Sigmoid colon (tissue), 6 donors: ENCODE measurements at regions not wholly inside any gene's neighbourhood (a gene's known extent, or its start where the extent isn't known, plus 50 kb on each side); places are given as distances from the start of the nearest gene placed in this dataset.

Experiments
- DNase-seq: peaks from one replicate; pipeline ENCODE4 v3.0.0-alpha.2; 2019
- H3K27ac ChIP-seq, 4 donors: fragments of 200-600 bp; sonication (generic); one replicate each; pipeline ENCODE4 v1.5.1; 2016 to 2019; ENCODE audit warnings: mild to moderate bottlenecking in 1 of 4
- H3K27me3 ChIP-seq, 3 donors: fragments of 200-600 bp; sonication (generic); one replicate each; pipeline ENCODE4 v1.5.1; 2019; ENCODE audit warnings: mild to moderate bottlenecking in 1 of 3
- H3K36me3 ChIP-seq, 4 donors: fragments of 200-600 bp; sonication (generic); one replicate each; pipeline ENCODE4 v1.5.1; 2016 to 2019
- H3K4me1 ChIP-seq, 4 donors: fragments of 200-600 bp; sonication (generic); one replicate each; pipeline ENCODE4 v1.5.1; 2017 to 2019
- H3K4me3 ChIP-seq, 4 donors: fragments of 200-600 bp; sonication (generic); one replicate each; pipeline ENCODE4 v1.5.1; 2017 to 2019; ENCODE audit warnings: mild to moderate bottlenecking in 2 of 4, moderate library complexity in 1 of 4
- H3K9me3 ChIP-seq, 4 donors: fragments of 200-600 bp in 3 of 4; sonication (generic) in 3 of 4; one replicate each; pipeline versions ENCODE4 v1.5.1 to v1.6.1; 2013 to 2019
- CTCF ChIP-seq, 4 experiments: fragments of 450-650 bp in 3 of 4; fragments of 200-600 bp in 1 of 4; IDR thresholded peaks; one replicate each; pipeline ENCODE4 v1.5.1; 2016 to 2019; ENCODE audit warnings: antibody characterized with exemption in 4 of 4, mild to moderate bottlenecking in 3 of 4, moderate library complexity in 2 of 4
- EP300 ChIP-seq, 4 donors: sonication (generic); formaldehyde crosslinking; IDR thresholded peaks; one replicate each; pipeline ENCODE4 v1.6.1; 2017; ENCODE audit warnings: antibody characterized with exemption in 4 of 4
- POLR2A ChIP-seq, 2 donors: fragments of 450-650 bp; IDR thresholded peaks; one replicate each; pipeline ENCODE4 v1.6.1; 2016; ENCODE audit warnings: antibody characterized with exemption in 2 of 2, mild to moderate bottlenecking in 2 of 2, moderate library complexity in 2 of 2
- POLR2AphosphoS5 ChIP-seq, 4 donors: sonication (generic); formaldehyde crosslinking; IDR thresholded peaks; one replicate each; pipeline ENCODE4 v1.6.1; 2017; ENCODE audit warnings: antibody characterized with exemption in 4 of 4
- WGBS, 2 donors: extraction: QIAGEN DNeasy Blood & Tissue Kit; methylation state at CpG; one replicate each; pipeline ENCODE4 v1.1.7; 2013; 5-methylcytosine and 5-hydroxymethylcytosine counted together
- intact Hi-C: fragments of 100-400 bp; cut with DNase I; formaldehyde crosslinking; loops from one replicate; pipeline ENCODE4 v1.15.1; 2023
- donor health status: healthy with polysubstance abuse.
- donor health status: healthy.

DNA sequence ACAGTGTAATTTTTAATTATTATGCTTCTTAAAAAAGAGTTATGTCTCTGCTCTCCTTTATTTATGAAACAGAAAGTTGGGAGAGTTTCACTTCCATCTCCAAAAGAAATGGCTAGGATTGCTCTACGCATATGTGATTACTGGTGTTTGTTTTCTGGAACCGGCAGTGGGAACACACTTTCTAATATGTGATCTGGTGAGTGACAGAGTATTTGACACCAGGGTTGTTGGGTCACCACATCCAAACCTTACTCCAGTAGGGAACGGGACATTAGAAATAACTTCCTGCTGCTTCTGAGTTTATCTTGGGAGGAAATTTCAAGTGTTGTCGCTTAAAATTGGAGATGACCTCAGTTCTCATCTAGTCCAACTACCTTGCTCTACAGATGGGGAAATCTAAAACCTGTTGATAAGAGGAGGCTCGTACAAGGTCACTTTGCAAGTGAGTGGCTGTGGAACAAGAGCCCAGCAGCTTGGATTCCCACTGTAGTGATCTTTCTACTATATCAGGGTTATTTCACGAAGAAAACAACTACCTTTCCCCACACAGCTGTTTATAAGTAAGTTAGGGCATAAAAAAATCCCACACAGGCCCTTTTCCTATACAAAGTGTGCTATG lies 108.5 kb downstream of the TTC32 start:
- no peak for DNase-seq
- no peaks in the 10 kb centered on the region for H3K36me3 ChIP-seq
- intact Hi-C loops = no loop called here
- H3K4me3 ChIP-seq = no peak overlapping the region
- no peaks in the 10 kb centered on the region for H3K27me3 ChIP-seq
- H3K4me1 ChIP-seq = no peaks in the 10 kb centered on the region
- no peaks in the 10 kb centered on the region for H3K9me3 ChIP-seq
- 77 to 82% methylated on average over 6 of the region's 6 CpGs for WGBS, 2 donors
- TF ChIP-seq POLR2AphosphoS5 (IDR thresholded peaks at IDR 0.05) (no peak), EP300 (IDR thresholded peaks at IDR 0.05) (no peak), POLR2A (IDR thresholded peaks at IDR 0.05) (no peak), CTCF (IDR thresholded peaks at IDR 0.05) (no peak)
- H3K27ac ChIP-seq = no peak overlapping the region

DNA sequence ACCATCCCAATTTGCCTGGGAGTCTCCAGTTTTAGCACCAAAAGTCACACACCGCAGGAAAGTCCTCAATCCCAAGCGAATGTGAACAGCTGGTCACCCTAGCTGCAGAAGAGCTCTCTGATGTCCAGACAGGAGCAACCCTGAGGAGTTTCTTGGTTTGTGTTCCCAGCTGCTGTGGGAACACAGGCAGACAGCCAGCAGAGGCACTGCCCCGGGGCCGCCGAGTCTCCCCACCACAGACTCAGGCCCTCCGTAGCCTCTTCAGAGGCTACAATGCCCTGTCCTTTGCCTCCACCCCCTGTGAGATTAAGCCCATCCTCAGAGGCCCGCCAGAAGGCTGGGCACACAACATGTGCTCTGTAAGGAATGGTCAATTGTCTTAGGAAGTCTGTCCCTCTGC lies 111.5 kb downstream of the TTC32 start:
- H3K36me3 ChIP-seq = no peaks in the 10 kb centered on the region
- no peak for DNase-seq
- no peaks in the 10 kb centered on the region for H3K9me3 ChIP-seq
- 81 to 86% methylated on average over 7 of the region's 7 CpGs for WGBS, 2 donors
- no peak overlapping the region for H3K4me3 ChIP-seq
- no peaks in the 10 kb centered on the region for H3K27me3 ChIP-seq
- peaks cover 0 to 13% (median 3%) of the 10 kb centered on the region in 4 donors for H3K4me1 ChIP-seq
- intact Hi-C loops = no loop called here
- TF ChIP-seq EP300 (IDR thresholded peaks at IDR 0.05) = no peak
- no peak for TF ChIP-seq POLR2A (IDR thresholded peaks at IDR 0.05)
- no peak for TF ChIP-seq CTCF (IDR thresholded peaks at IDR 0.05)
- no peak for TF ChIP-seq POLR2AphosphoS5 (IDR thresholded peaks at IDR 0.05)
- H3K27ac ChIP-seq = no peak overlapping the region

DNA sequence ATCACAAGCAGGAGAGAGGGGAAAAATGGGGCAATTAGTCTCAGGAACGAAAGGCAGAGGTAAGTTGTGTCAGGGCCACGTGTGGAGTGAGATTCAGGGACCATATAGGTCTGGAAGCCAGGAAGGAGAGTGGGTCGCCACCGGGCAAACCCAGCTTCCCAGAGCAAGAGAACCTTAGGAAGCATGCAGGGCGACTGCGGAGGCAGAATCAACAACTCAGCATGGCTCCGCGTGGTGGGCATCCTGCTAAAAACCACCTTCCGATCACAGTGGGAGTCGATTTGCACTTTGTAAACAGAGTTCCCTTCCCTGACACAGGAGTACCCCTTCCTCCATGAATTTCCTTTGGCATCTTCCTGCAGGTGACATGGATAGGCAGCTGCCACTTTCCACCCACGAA lies 114.6 kb downstream of the TTC32 start:
- WGBS, 2 donors = 72 to 83% methylated on average over 11 of the region's 11 CpGs
- H3K27me3 ChIP-seq = no peaks in the 10 kb centered on the region
- no peak for DNase-seq
- intact Hi-C loops = no loop called here
- no peak overlapping the region for H3K4me3 ChIP-seq
- TF ChIP-seq EP300 (IDR thresholded peaks at IDR 0.05) (no peak), POLR2A (IDR thresholded peaks at IDR 0.05) (no peak), POLR2AphosphoS5 (IDR thresholded peaks at IDR 0.05) (no peak), CTCF (IDR thresholded peaks at IDR 0.05) (no peak)
- no peaks in the 10 kb centered on the region for H3K9me3 ChIP-seq
- peaks cover 0 to 13% (median 3%) of the 10 kb centered on the region in 4 donors for H3K4me1 ChIP-seq
- no peaks in the 10 kb centered on the region for H3K36me3 ChIP-seq
- no peak overlapping the region for H3K27ac ChIP-seq

- no peak for DNase-seq
- Histone ChIP-seq H3K27ac (no peak overlapping the region), H3K27me3 (no peaks in the 10 kb centered on the region), H3K4me3 (no peak overlapping the region), H3K9me3 (no peaks in the 10 kb centered on the region), H3K4me1 (peaks cover 0 to 13% (median 3%) of the 10 kb centered on the region in 4 donors), H3K36me3 (no peaks in the 10 kb centered on the region)
- intact Hi-C loops = no loop called here
- no peak for TF ChIP-seq POLR2A (IDR thresholded peaks at IDR 0.05)
- WGBS, 2 donors = 73 to 78% methylated on average over 5 of the region's 5 CpGs
Observed at GRCh38 chr2:19786408-19787058, 115.2 kb downstream of the TTC32 start.

- Histone ChIP-seq H3K27ac (no peak overlapping the region), H3K4me1 (peaks cover 0 to 13% (median 3%) of the 10 kb centered on the region in 4 donors)
- WGBS, 2 donors = 83 to 84% methylated on average over 4 of the region's 4 CpGs
Observed at GRCh38 chr2:19785867-19786266, 115.9 kb downstream of the TTC32 start.

More at GRCh38 chr2:19785867-19786266, 115.9 kb downstream of the TTC32 start:
- TF ChIP-seq POLR2A (IDR thresholded peaks at IDR 0.05) = no peak
- TF ChIP-seq POLR2AphosphoS5 (IDR thresholded peaks at IDR 0.05) = no peak
- no peak for TF ChIP-seq EP300 (IDR thresholded peaks at IDR 0.05)
- TF ChIP-seq CTCF (IDR thresholded peaks at IDR 0.05) = no peak
- Histone ChIP-seq H3K4me3 (no peak overlapping the region), H3K36me3 (no peaks in the 10 kb centered on the region), H3K27me3 (no peaks in the 10 kb centered on the region), H3K9me3 (no peaks in the 10 kb centered on the region)
- intact Hi-C loops = no loop called here
- no peak for DNase-seq
